PC-3 (cell line): ENCODE measurements at regions not wholly inside any gene's neighbourhood (a gene's known extent, or its start where the extent isn't known, plus 50 kb on each side); places are given as distances from the start of the nearest gene placed in this dataset.

Source experiments
- ATAC-seq: fragments of 200-7000 bp; cut with Tn5 transposase; 2 replicates; pipeline ENCODE4 v1.9.1; 2020; ENCODE audit warnings: mild to moderate bottlenecking, moderate library complexity
- BruUV-seq: library from RNA; stranded (reverse); fragments of 400-500 nt; replicated peaks from 2 replicates; lab custom pipeline; 2021; lab: Mats Ljungman, UMichigan
- CTCF ChIA-PET: fragments of 300-600 bp; sonication (Branson Sonifier 250); formaldehyde crosslinking; loops from one replicate; lab custom pipeline; 2022; ENCODE audit warnings: antibody characterized with exemption; lab: Charles Lee
- POLR2A ChIA-PET: fragments of 300-600 bp; sonication (Branson Sonifier 250); formaldehyde crosslinking; loops from one replicate; lab custom pipeline; 2022; ENCODE audit warnings: antibody characterized with exemption; ENCODE audit not compliant: unreplicated experiment; lab: Charles Lee
- DNase-seq: peaks from one replicate; pipeline ENCODE4 v3.0.0-alpha.2; 2015
- H2AFZ ChIP-seq: fragments of 300-600 bp; sonication (generic); 2 replicates; pipeline ENCODE4 v1.6.0; 2016; ENCODE audit warnings: antibody characterized with exemption, low read length
- H3F3A ChIP-seq: fragments of 300-600 bp; sonication (generic); one replicate; pipeline ENCODE4 v1.6.0; 2017; ENCODE audit warnings: antibody characterized with exemption, low read length, control low read depth, mild to moderate bottlenecking; ENCODE audit not compliant: unreplicated experiment
- H3K27ac ChIP-seq: fragments of 300-600 bp; sonication (generic); 2 replicates; pipeline ENCODE4 v1.5.1; 2016; ENCODE audit warnings: mild to moderate bottlenecking, low read length
- H3K27me3 ChIP-seq: fragments of 300-600 bp; sonication (generic); 2 replicates; pipeline ENCODE4 v1.6.1; 2016; ENCODE audit warnings: low read length, mixed read lengths
- H3K36me3 ChIP-seq: fragments of 300-600 bp; sonication (generic); 2 replicates; pipeline ENCODE4 v1.6.1; 2016; ENCODE audit warnings: low read depth, mixed run types, low read length, mixed read lengths
- H3K4me1 ChIP-seq: fragments of 300-600 bp; sonication (generic); 2 replicates; pipeline ENCODE4 v1.5.1; 2016; ENCODE audit warnings: low read length; ENCODE audit not compliant: insufficient read depth
- H3K4me2 ChIP-seq: fragments of 300-600 bp; sonication (generic); 2 replicates; pipeline ENCODE4 v1.6.0; 2016; ENCODE audit warnings: low read length
- H3K4me3 ChIP-seq: fragments of 300-600 bp; sonication (generic); 2 replicates; pipeline ENCODE4 v1.5.1; 2016; ENCODE audit warnings: mild to moderate bottlenecking, low read length, mixed read lengths
- H3K79me2 ChIP-seq: fragments of 300-600 bp; sonication (generic); 2 replicates; pipeline ENCODE4 v1.6.1; 2017; ENCODE audit warnings: low read length, mixed read lengths
- H3K9ac ChIP-seq: fragments of 300-600 bp; sonication (generic); 2 replicates; pipeline ENCODE4 v1.6.0; 2016; ENCODE audit warnings: mild to moderate bottlenecking, low read length
- H3K9me2 ChIP-seq: fragments of 300-600 bp; sonication (generic); replicated peaks from 2 replicates; pipeline ENCODE4 v1.6.1; 2016; ENCODE audit warnings: mixed run types, low read length, mixed read lengths
- H3K9me3 ChIP-seq: fragments of 300-600 bp; sonication (generic); 2 replicates; pipeline ENCODE4 v1.6.1; 2016; ENCODE audit warnings: low read length, mixed read lengths
- H4K20me1 ChIP-seq: fragments of 300-600 bp; sonication (generic); 2 replicates; pipeline ENCODE4 v1.6.1; 2016; ENCODE audit warnings: low read length, mixed read lengths
- CTCF ChIP-seq: fragments of 300-600 bp; sonication (generic); conservative IDR thresholded peaks from 2 replicates; pipeline ENCODE4 v1.5.1; 2017; ENCODE audit warnings: antibody characterized with exemption, low read depth, mild to moderate bottlenecking, low read length
- EZH2 ChIP-seq: fragments of 300-600 bp; sonication (generic); IDR thresholded peaks from one replicate; pipeline ENCODE4 v1.6.1; 2017; ENCODE audit warnings: antibody characterized with exemption, mild to moderate bottlenecking, low read length; ENCODE audit not compliant: unreplicated experiment
- EZH2phosphoT487 ChIP-seq: fragments of 300-600 bp; sonication (generic); IDR thresholded peaks from 2 replicates; pipeline ENCODE4 v1.6.1; 2018; ENCODE audit warnings: mild to moderate bottlenecking, antibody characterized with exemption, low read length, borderline replicate concordance
- intact Hi-C: fragments of 100-400 bp; cut with micrococcal nuclease; formaldehyde crosslinking; loops from 2 replicates; pipeline ENCODE4 v1.9.0; 2023

DNA sequence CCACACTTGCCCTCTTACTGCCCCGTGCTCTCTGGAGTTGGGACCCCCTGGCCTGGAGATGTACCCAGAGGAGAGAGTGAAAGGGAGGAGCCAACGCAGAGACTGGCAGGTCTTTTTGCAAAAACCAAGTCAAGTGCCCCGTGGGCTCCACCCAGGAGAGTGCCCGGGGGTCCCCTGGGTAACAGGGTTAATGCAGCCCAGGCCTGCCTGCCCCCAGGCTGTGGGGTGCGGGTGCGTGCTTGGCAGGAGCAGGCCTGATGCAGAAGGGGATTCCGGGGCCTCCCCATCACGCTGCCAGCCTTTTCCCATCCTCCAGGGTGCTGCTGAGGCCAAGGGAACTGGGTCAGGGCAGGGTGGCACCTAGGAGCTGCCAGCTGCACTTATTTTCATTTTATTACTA is 184.4 kb downstream of the ERMARD start:
- H3K9ac ChIP-seq = no peak overlapping the region
- H3K9me3 ChIP-seq = no peaks in the 10 kb centered on the region
- H3K27ac ChIP-seq = no peak overlapping the region
- no peak for TF ChIP-seq CTCF
- no peak for TF ChIP-seq EZH2phosphoT487
- no peak for TF ChIP-seq EZH2
- ATAC-seq = no peak
- H3K36me3 ChIP-seq = no peaks in the 10 kb centered on the region
- POLR2A ChIA-PET = no interaction called here
- no peaks in the 10 kb centered on the region for H4K20me1 ChIP-seq
- peak overlapping the region; percentile 45; the same call in 1 of the 2 replicates for H2AFZ ChIP-seq
- no peaks in the 10 kb centered on the region for H3K79me2 ChIP-seq
- H3K9me2 ChIP-seq = no peaks in the 10 kb centered on the region
- no peaks in the 10 kb centered on the region for H3K27me3 ChIP-seq
- H3K4me1 ChIP-seq = peaks cover 15% of the 10 kb centered on the region
- CTCF ChIA-PET = no interaction called here
- no peak overlapping the region for H3K4me2 ChIP-seq
- BruUV-seq = no TSS peak
- H3K4me3 ChIP-seq = no peak overlapping the region
- intact Hi-C loops = no loop called here
- no peaks in the 10 kb centered on the region for H3F3A ChIP-seq
- DNase-seq = no peak

DNA sequence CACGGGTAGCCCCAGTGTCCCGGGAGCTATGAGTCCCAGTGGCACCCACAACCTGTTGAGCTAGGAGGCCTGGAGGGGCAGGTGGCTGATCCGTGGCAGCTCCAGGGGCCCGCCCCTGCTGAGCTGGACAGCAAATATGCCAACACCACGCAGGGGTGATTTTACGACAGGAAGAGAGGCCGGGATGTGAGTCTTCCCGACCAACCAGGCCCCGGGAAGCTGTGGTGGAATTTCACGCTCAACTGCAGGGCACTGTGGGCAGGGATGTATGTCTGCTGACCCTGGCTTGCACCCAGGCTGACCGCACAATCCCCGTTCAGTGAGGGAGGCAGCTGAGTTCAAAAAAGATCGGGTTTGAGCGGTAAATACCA is 183.9 kb downstream of the ERMARD start:
- H3K9ac ChIP-seq = no peak overlapping the region
- peak; percentile 53 for DNase-seq
- intact Hi-C loops = no loop called here

More for the DNA sequence above, 183.9 kb downstream of the ERMARD start:
- TF ChIP-seq EZH2 (no peak), CTCF (no peak), EZH2phosphoT487 (no peak)
- Histone ChIP-seq H3K79me2 (no peaks in the 10 kb centered on the region), H3K9me3 (no peaks in the 10 kb centered on the region), H3K4me2 (no peak overlapping the region; the same call in 1 of the 2 replicates), H3K27ac (no peak overlapping the region), H3K9me2 (no peaks in the 10 kb centered on the region), H4K20me1 (no peaks in the 10 kb centered on the region), H3F3A (no peaks in the 10 kb centered on the region), H3K4me3 (no peak overlapping the region), H3K27me3 (no peaks in the 10 kb centered on the region), H2AFZ (peak overlapping the region; percentile 45; the same call in 1 of the 2 replicates), H3K36me3 (no peaks in the 10 kb centered on the region), H3K4me1 (peaks cover 15% of the 10 kb centered on the region)
- peak; percentile 62 for ATAC-seq
- BruUV-seq = no TSS peak
- ChIA-PET POLR2A (no interaction called here), CTCF (no interaction called here)
